Keratinocyte (primary cell): ENCODE measurements at regions not wholly inside any gene's neighbourhood (a gene's known extent, or its start where the extent isn't known, plus 50 kb on each side); places are given as distances from the start of the nearest gene placed in this dataset.

Experiments used
- EZH2 ChIP-seq: IDR thresholded peaks from one replicate; pipeline ENCODE4 v1.6.1; 2012; ENCODE audit warnings: inconsistent platforms, mild to moderate bottlenecking, low read length, moderate library complexity
- TF ChIP-seq, protein P1 (sequence below), 3 experiments: IDR thresholded peaks in 1 of 3; conservative IDR thresholded peaks in 1 of 3; optimal IDR thresholded peaks in 1 of 3; 2 replicates in 2 of 3; 3 replicates in 1 of 3; pipeline versions ENCODE3 to v1.5.1; 2011; ENCODE audit warnings: low read length in 3 of 3, mild to moderate bottlenecking in 3 of 3, moderate library complexity in 2 of 3, control low read depth in 1 of 3, inconsistent platforms in 1 of 3; ENCODE audit not compliant: insufficient read depth in 2 of 3; ENCODE audit errors: extremely low read depth in 1 of 3

DNA sequence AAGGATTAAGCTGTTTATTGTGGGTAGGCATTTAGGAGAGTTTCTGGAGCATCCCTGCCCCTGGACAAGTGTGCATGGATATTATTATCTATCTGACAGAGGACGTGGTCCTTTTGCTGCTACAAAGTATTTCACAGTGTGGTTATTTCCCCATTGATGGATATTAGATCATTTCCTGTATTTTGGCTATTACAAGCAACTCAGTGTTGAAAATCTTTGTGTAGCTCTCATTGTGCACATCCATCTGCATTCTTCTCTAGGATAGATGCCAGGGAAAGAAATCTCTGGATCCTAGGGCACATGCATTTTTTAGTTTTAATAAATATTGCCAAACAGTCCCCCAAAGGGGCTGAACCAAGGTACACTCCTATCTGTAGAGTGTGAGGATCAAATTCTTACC is 154.3 kb upstream of the SRRM4 start:
- TF ChIP-seq, protein P1, sequence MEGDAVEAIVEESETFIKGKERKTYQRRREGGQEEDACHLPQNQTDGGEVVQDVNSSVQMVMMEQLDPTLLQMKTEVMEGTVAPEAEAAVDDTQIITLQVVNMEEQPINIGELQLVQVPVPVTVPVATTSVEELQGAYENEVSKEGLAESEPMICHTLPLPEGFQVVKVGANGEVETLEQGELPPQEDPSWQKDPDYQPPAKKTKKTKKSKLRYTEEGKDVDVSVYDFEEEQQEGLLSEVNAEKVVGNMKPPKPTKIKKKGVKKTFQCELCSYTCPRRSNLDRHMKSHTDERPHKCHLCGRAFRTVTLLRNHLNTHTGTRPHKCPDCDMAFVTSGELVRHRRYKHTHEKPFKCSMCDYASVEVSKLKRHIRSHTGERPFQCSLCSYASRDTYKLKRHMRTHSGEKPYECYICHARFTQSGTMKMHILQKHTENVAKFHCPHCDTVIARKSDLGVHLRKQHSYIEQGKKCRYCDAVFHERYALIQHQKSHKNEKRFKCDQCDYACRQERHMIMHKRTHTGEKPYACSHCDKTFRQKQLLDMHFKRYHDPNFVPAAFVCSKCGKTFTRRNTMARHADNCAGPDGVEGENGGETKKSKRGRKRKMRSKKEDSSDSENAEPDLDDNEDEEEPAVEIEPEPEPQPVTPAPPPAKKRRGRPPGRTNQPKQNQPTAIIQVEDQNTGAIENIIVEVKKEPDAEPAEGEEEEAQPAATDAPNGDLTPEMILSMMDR (optimal IDR thresholded peaks at IDR 0.05 in 1 of 3, IDR thresholded peaks at IDR 0.05 in 1 of 3, conservative IDR thresholded peaks at IDR 0.05 in 1 of 3; ENCODE audit: extremely low read depth in 1 of 3, insufficient read depth in 2 of 3, low read length in 3 of 3): no peak
- TF ChIP-seq EZH2: no peak
